ELF-1 (cell line): ENCODE measurements at regions not wholly inside any gene's neighbourhood (a gene's known extent, or its start where the extent isn't known, plus 50 kb on each side); places are given as distances from the start of the nearest gene placed in this dataset.
A peak's percentile ranks its signal among the peaks of the same experiment; 100 is the strongest.
"Not testable (repeated sequence)": the region's sequence is repeated elsewhere in the genome, so short reads cannot be mapped to it uniquely, and the experiment has no call there.

Experiments
- DNase-seq: peaks from one replicate; pipeline ENCODE4 v3.0.0-alpha.2; 2016; ENCODE audit warnings: low read depth, low spot score

DNA sequence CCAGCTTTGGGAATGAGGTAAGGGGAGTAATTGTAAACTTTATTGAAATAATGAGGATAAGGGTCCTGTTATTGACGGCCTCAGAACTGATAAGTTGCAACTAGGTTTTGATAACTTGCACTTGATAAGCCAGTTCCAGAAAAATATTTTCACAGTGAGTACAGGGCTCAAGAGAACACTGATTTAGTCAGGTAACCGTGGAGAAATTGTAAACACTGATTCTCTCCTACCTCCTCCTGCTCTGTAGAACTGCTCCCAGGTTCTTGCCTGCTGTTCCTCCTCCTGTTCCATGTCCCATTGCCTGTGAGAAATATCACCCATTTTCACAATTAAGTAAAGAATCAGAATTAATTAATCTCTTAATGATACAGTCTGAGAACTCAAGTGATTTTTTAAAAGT lies 55.0 kb upstream of the CXXC4 start:
- no peak for DNase-seq

- DNase-seq: no peak
These were observed 64.8 kb upstream of the CXXC4 start for GRCh38 chr4:104559502-104559901.

- DNase-seq: peak; percentile 67
These were observed 76.6 kb upstream of the CXXC4 start for GRCh38 chr4:104571341-104571740.

- DNase-seq: no peak
These were observed 79.7 kb upstream of the CXXC4 start for GRCh38 chr4:104574371-104574770.

DNA sequence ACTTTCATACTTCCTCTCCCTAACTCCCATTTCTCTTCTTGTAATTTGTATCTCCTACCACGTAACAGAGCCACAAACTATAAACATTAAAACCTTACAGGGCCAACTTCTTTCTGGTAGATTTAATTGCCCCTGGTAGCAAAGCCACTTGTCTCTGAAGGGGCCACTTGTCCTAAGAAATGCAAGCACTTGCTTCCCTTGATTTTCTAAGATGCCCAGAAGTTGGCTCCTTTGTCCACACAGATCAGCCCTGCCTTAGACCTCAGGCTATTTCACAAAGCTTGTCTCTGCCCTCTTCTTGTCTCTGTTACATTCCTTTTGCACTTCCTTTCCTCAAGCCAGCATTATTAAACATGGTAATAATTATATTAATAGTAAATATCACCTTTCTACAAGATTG lies 80.6 kb upstream of the CXXC4 start:
- DNase-seq: peak; percentile 15

DNA sequence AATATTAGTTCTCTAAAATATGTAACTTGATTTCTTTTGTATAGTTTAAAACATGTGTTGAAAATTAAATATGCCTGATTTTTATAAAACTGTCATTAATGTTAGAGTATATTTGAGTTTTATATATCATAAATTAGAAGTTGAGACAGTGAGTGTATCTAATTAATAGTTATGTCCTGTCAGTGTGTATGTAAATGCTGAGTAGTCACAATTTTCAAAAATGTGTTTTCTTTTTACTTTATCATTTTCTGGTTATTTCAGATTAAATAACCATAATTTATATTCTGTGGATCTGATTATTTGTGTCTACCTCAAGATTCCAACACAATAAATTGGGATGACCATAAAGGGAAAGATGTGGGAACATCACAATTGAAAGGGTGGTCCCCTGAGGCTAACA lies 82.7 kb upstream of the CXXC4 start:
- no peak for DNase-seq

DNA sequence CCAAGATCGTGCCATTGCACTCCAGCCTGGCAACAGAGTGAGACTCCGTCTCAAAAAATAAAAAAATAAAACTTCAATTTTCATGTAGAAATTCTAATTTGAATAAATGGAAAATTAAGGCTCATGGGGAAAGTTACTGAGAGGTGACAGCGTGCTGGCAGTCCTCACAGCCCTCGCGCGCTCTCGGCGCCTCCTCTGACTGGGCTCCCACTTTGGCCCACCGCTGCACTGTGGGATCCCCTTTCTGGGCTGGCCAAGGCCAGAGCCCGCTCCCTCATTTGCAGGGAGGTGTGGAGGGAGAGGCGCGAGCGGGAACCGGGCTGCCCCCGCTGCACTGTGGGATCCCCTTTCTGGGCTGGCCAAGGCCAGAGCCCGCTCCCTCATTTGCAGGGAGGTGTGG lies 86.8 kb upstream of the CXXC4 start:
- not testable (repeated sequence) for DNase-seq

DNA sequence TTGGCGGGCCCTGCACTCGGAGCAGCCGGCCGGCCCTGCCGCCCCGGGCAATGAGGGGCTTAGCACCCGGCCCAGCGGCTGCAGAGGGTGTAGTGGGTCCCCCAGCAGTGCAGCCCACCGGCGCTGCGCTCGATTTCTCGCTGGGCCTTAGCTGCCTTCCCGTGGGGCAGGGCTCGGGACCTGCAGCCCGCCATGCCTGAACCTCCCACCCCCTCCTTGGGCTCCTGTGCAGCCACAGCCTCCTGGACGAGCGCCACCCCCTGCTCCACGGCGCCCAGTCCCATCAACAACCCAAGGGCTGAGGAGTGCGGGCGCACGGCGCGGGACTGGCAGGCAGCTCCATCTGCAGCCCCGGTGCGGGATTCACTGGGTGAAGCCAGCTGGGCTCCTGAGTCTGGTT lies 87.4 kb upstream of the CXXC4 start:
- not testable (repeated sequence) for DNase-seq

- DNase-seq: no peak
These were observed 94.7 kb upstream of the CXXC4 start for GRCh38 chr4:104589264-104589868.

DNA sequence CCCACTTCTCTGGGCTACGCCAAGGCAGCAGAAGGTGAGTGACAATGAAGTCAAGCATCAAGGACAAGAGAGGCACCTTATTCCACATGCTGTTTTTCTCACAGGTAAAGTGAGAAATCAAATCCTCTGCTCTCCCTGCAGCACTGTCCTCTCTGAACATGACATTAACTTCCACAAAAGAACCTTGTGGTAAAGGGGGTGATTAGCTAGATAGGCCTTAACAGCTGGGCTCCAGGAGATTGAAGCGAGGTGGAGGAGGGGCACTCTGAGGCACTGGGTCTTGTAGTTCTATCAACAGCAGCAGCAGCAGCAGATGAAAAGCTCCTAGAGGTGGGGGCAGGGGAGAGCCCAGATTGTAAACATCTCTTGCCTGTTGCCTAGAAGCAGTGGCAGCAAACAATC lies 96.8 kb upstream of the CXXC4 start:
- DNase-seq: peak; percentile 84

GRCh38 chr4:104592183-104592582 lies 97.5 kb upstream of the CXXC4 start:
- no peak for DNase-seq

- no peak for DNase-seq
These were observed 98.3 kb upstream of the CXXC4 start for GRCh38 chr4:104593019-104593418.

DNA sequence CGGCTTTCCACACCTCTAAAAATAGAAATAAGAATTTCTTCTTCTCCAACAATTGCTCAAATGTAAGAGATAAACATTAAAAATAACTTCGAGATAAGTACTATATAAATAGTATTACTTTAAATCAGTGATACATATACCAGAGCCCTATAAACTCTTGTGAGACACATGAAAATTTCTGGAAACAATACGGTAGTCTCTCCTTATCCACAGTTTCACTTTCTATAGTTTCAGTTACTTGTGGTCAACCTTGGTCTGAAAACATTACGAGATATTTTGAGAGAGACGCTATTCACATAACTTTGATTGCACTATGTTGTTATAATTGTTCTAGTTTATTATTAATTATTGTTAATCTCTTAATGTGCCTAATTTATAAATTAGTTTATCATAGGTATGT lies 101.5 kb upstream of the CXXC4 start:
- no peak for DNase-seq

- DNase-seq: no peak
These were observed 120.8 kb upstream of the CXXC4 start for GRCh38 chr4:104615496-104615895.

DNA sequence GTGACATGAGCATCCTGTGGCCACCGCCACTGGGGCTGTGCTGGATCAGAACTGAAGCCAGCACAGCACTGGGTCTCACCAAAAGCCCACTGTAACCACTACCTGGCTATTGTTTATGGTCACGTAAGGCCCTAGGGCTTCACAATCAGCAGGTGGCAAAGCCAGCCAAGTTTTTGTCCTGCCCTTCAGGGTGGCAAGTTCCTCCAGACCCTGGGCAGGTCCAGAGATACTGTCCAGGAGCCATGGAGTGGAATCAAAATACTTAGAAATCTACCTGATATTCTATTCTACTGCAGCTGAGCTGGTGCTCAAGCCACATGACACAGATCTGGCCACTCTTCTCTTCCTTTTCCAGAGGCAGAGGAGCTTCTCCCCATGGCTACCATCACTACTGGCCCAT lies 121.2 kb upstream of the CXXC4 start:
- DNase-seq: no peak

- peak; percentile 5 for DNase-seq
These were observed 121.7 kb upstream of the CXXC4 start for GRCh38 chr4:104616401-104616820.

DNA sequence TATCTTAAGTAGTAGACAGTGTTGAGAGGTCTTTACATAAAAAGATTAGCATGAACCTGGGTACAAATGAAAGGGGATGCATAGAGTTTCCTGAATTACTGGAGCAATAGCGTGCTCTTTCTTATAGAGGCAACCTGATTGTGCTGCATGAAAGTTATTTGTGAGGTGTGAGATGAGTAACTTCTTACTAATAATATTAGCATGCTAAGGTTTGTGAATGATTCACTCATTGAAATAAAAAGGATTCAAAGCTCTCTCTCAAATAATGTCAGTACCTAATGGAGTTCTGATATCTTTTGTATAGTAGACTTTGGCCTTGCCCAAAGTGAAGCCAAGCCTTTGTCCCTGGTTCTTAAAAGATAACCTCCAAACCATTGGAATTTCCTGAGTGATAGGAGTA lies 131.0 kb upstream of the CXXC4 start:
- DNase-seq: no peak

- no peak for DNase-seq
These were observed 134.9 kb upstream of the CXXC4 start for GRCh38 chr4:104629601-104630000.

GRCh38 chr4:104630272-104630671 lies 135.6 kb upstream of the CXXC4 start:
- no peak for DNase-seq

DNA sequence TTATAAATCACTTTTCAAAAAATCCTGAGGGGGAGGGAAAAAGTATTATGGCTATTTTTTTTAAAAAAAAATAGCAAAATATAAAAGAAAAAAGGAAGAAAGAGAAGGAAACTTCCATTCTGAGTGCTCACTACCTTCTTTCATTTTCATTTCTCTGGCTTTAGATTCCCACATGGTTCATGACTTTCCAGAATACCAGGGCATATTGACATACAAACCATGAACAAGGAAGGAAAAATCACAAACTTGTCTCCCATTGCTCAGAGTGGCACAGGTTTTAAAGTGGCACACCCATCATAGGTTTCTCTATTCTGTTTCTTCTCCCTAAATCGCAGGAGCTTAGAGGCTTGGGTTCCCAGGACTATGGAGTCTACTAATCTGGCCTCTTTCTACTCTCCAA lies 136.3 kb upstream of the CXXC4 start:
- DNase-seq: no peak

GRCh38 chr4:104641418-104641817 lies 146.7 kb upstream of the CXXC4 start:
- DNase-seq: no peak

- DNase-seq: no peak
These were observed 147.8 kb upstream of the CXXC4 start for GRCh38 chr4:104642521-104642920.

DNA sequence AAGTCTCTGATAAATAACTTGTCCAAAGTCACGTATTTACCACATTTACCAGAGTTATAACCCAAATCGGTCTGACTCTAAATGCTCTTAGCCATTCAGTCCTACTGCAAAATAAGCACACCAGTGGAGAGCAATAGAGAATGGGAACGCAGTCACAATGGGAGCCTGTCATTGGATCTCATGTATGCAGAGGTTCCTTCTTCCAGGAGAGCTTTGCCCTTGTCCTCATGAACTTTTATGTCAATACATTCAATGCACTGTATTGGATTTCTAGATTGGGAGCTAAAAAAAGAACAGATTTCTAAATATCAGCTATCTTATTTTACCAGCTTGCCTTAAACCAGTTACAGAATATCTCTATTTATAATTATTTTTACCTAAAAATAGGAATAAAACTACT lies 149.1 kb upstream of the CXXC4 start:
- no peak for DNase-seq

GRCh38 chr4:104649631-104650030 lies 154.9 kb upstream of the CXXC4 start:
- no peak for DNase-seq
